H1 (cell line): ENCODE measurements at regions not wholly inside any gene's neighbourhood (a gene's known extent, or its start where the extent isn't known, plus 50 kb on each side); places are given as distances from the start of the nearest gene placed in this dataset.

Experiments
- ASH2L ChIP-seq: fragments of 200-600, 300-600 bp; sonication (generic); IDR thresholded peaks from one replicate; pipeline ENCODE4 v1.7.1; 2017; ENCODE audit warnings: low read length
- EP300 ChIP-seq, 2 experiments: IDR thresholded peaks; 1 replicate in 1 of 2; 2 replicates in 1 of 2; pipeline ENCODE4 v1.6.1; 2011 to 2012; ENCODE audit warnings: low read depth in 2 of 2, low read length in 2 of 2, mild to moderate bottlenecking in 2 of 2, borderline replicate concordance in 1 of 2, inconsistent platforms in 1 of 2, moderate library complexity in 1 of 2
- GABPA ChIP-seq: IDR thresholded peaks from 2 replicates; pipeline ENCODE4 v1.6.1; 2011; ENCODE audit warnings: mild to moderate bottlenecking, low read length, moderate library complexity, borderline replicate concordance; ENCODE audit not compliant: insufficient read depth
- RAD21 ChIP-seq, 2 experiments: IDR thresholded peaks in 1 of 2; conservative IDR thresholded peaks in 1 of 2; 2 replicates each; pipeline ENCODE4 v1.6.1; 2011; ENCODE audit warnings: low read depth in 2 of 2, low read length in 2 of 2, improper control_type of control experiment in 1 of 2, inconsistent platforms in 1 of 2, mild to moderate bottlenecking in 1 of 2, moderate library complexity in 1 of 2
- SIN3A ChIP-seq, 2 experiments: IDR thresholded peaks in 1 of 2; conservative IDR thresholded peaks in 1 of 2; 2 replicates each; pipeline ENCODE4 v1.6.1; 2011 to 2012; ENCODE audit warnings: low read length in 2 of 2, improper control_type of control experiment in 1 of 2, low read depth in 1 of 2, mild to moderate bottlenecking in 1 of 2
- TF ChIP-seq, protein P1 (sequence below): IDR thresholded peaks from 2 replicates; pipeline ENCODE4 v1.6.1; 2012; ENCODE audit warnings: inconsistent platforms
- TF ChIP-seq, protein P2 (sequence below), 3 experiments: IDR thresholded peaks; 1 replicate in 2 of 3; 2 replicates in 1 of 3; pipeline versions ENCODE4 v1.5.1 to v1.6.1; 2011; ENCODE audit warnings: low read length in 3 of 3, mild to moderate bottlenecking in 3 of 3, inconsistent platforms in 2 of 3, low read depth in 1 of 3, moderate library complexity in 1 of 3; ENCODE audit not compliant: insufficient read depth in 1 of 3; ENCODE audit errors: control extremely low read depth in 1 of 3
- TF ChIP-seq, protein P3 (sequence below): IDR thresholded peaks from 2 replicates; pipeline ENCODE4 v1.6.1; 2011; ENCODE audit warnings: low read depth, mild to moderate bottlenecking, low read length; ENCODE audit not compliant: insufficient read depth

DNA sequence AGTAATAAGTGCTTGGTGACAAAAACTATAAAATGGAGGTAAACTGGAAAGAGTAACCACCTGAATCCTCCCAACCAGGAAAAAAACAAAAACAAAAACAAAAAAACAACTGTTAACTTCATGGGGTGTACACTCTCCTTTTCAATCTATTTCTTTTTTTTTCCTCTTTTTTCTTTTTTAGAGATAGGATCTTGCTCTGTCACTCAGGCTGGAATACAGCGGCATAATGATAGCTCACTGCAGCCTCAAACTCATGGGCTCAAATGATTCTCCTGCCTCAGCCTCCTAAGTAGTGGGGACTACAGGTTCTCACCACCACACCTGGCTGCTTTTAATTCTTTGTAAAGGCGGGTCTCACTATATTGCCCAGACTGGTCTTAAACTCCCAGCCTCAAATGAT is 76.8 kb downstream of the PHLDA1 start (continued):
- no peak for TF ChIP-seq SIN3A (conservative IDR thresholded peaks at IDR 0.05 in 1 of 2, IDR thresholded peaks at IDR 0.05 in 1 of 2; ENCODE audit: low read depth in 1 of 2, low read length in 2 of 2)
- no peak for TF ChIP-seq ASH2L
- TF ChIP-seq, protein P1, sequence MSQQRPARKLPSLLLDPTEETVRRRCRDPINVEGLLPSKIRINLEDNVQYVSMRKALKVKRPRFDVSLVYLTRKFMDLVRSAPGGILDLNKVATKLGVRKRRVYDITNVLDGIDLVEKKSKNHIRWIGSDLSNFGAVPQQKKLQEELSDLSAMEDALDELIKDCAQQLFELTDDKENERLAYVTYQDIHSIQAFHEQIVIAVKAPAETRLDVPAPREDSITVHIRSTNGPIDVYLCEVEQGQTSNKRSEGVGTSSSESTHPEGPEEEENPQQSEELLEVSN, result no peak
- TF ChIP-seq, protein P2, sequence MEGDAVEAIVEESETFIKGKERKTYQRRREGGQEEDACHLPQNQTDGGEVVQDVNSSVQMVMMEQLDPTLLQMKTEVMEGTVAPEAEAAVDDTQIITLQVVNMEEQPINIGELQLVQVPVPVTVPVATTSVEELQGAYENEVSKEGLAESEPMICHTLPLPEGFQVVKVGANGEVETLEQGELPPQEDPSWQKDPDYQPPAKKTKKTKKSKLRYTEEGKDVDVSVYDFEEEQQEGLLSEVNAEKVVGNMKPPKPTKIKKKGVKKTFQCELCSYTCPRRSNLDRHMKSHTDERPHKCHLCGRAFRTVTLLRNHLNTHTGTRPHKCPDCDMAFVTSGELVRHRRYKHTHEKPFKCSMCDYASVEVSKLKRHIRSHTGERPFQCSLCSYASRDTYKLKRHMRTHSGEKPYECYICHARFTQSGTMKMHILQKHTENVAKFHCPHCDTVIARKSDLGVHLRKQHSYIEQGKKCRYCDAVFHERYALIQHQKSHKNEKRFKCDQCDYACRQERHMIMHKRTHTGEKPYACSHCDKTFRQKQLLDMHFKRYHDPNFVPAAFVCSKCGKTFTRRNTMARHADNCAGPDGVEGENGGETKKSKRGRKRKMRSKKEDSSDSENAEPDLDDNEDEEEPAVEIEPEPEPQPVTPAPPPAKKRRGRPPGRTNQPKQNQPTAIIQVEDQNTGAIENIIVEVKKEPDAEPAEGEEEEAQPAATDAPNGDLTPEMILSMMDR (IDR thresholded peaks at IDR 0.05; ENCODE audit: control extremely low read depth in 1 of 3, insufficient read depth in 1 of 3, low read depth in 1 of 3, low read length in 3 of 3), result no peak
- TF ChIP-seq RAD21 (IDR thresholded peaks at IDR 0.05 in 1 of 2, conservative IDR thresholded peaks at IDR 0.05 in 1 of 2; ENCODE audit: low read depth in 2 of 2, low read length in 2 of 2), result no peak
- no peak for TF ChIP-seq EP300 (IDR thresholded peaks at IDR 0.05; ENCODE audit: borderline replicate concordance in 1 of 2, low read depth in 2 of 2, low read length in 2 of 2)
- TF ChIP-seq GABPA, result no peak
- TF ChIP-seq, protein P3, sequence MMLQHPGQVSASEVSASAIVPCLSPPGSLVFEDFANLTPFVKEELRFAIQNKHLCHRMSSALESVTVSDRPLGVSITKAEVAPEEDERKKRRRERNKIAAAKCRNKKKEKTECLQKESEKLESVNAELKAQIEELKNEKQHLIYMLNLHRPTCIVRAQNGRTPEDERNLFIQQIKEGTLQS, result no peak
